SK-N-SH (cell line): ENCODE measurements at regions not wholly inside any gene's neighbourhood (a gene's known extent, or its start where the extent isn't known, plus 50 kb on each side); places are given as distances from the start of the nearest gene placed in this dataset.

Experiments used
- CTCF ChIA-PET: fragments of 300-600, 350-600 bp; formaldehyde crosslinking; extraction: SDS; loops from one replicate; lab custom pipeline; 2021; lab: Yijun Ruan, JAX
- POLR2A ChIA-PET: fragments of 350-600 bp; sonication (Branson Sonifier 250); formaldehyde crosslinking; extraction: SDS; loops from one replicate; lab custom pipeline; 2020; ENCODE audit warnings: antibody characterized with exemption, inconsistent platforms; lab: Yijun Ruan, JAX
- DNase-seq: peaks from one replicate; pipeline ENCODE4 v3.0.0; 2012
- H2AFZ ChIP-seq: fragments of 200-600 bp; sonication (generic); 2 replicates; pipeline ENCODE4 v1.8.1; 2016; ENCODE audit warnings: antibody characterized with exemption, mild to moderate bottlenecking, low read depth
- H3F3A ChIP-seq: fragments of 200-600 bp; sonication (generic); replicated peaks from 2 replicates; pipeline ENCODE3; 2016; ENCODE audit warnings: antibody characterized with exemption, mild to moderate bottlenecking; ENCODE audit not compliant: insufficient read depth
- H3K27ac ChIP-seq, 2 experiments: fragments of 200-500 bp in 1 of 2; fragments of 200-600 bp in 1 of 2; sonication (Bioruptor generic) in 1 of 2; sonication (generic), shearing (Covaris generic) in 1 of 2; 2 replicates each; pipeline versions ENCODE4 v1.5.1 to v1.6.1; 2014 to 2016; ENCODE audit warnings: low read depth in 2 of 2, inconsistent platforms in 1 of 2, low read length in 1 of 2, mild to moderate bottlenecking in 1 of 2, mixed read lengths in 1 of 2
- H3K27me3 ChIP-seq: fragments of 200-600 bp; sonication (generic), shearing (Covaris generic); 2 replicates; pipeline ENCODE4 v1.6.1; 2016; ENCODE audit warnings: mixed run types; ENCODE audit not compliant: insufficient read depth
- H3K36me3 ChIP-seq, 2 experiments: fragments of 200-500 bp in 1 of 2; fragments of 200-600 bp in 1 of 2; sonication (Bioruptor generic) in 1 of 2; sonication (generic) in 1 of 2; replicated peaks in 1 of 2; 2 replicates each; pipeline versions ENCODE3 to v1.5.1; 2014 to 2016; ENCODE audit warnings: low read length in 1 of 2, mild to moderate bottlenecking in 1 of 2; ENCODE audit not compliant: insufficient read depth in 2 of 2, control insufficient read depth in 1 of 2
- H3K4me1 ChIP-seq, 2 experiments: fragments of 200-500 bp in 1 of 2; fragments of 200-600 bp in 1 of 2; sonication (Bioruptor generic) in 1 of 2; sonication (generic), shearing (Covaris generic) in 1 of 2; 2 replicates each; pipeline versions ENCODE4 v1.5.1 to v1.6.1; 2014 to 2016; ENCODE audit warnings: low read depth in 1 of 2, low read length in 1 of 2, mixed run types in 1 of 2; ENCODE audit not compliant: insufficient read depth in 2 of 2, control insufficient read depth in 1 of 2
- H3K4me2 ChIP-seq: fragments of 200-600 bp; sonication (generic), shearing (Covaris generic); 2 replicates; pipeline ENCODE4 v1.6.1; 2017; ENCODE audit warnings: mixed run types
- H3K4me3 ChIP-seq, 2 experiments: fragments of 200-500 bp in 1 of 2; fragments of 200-600 bp in 1 of 2; sonication (Bioruptor generic) in 1 of 2; sonication (generic), shearing (Covaris generic) in 1 of 2; 2 replicates each; pipeline versions ENCODE4 v1.5.1 to v1.8.1; 2014 to 2016; ENCODE audit warnings: low read depth in 2 of 2, inconsistent platforms in 1 of 2, low read length in 1 of 2, mild to moderate bottlenecking in 1 of 2, mixed read lengths in 1 of 2, moderate library complexity in 1 of 2
- H3K79me2 ChIP-seq: fragments of 200-600 bp; sonication (generic); 2 replicates; pipeline ENCODE4 v1.8.1; 2017; ENCODE audit warnings: mild to moderate bottlenecking; ENCODE audit not compliant: insufficient read depth
- H3K9ac ChIP-seq: fragments of 200-600 bp; sonication (generic); 2 replicates; pipeline ENCODE4 v1.6.1; 2017; ENCODE audit warnings: mixed run types
- H3K9me2 ChIP-seq: fragments of 200-600 bp; sonication (generic); 2 replicates; pipeline ENCODE4 v1.6.1; 2017; ENCODE audit warnings: mixed run types
- H3K9me3 ChIP-seq: fragments of 200-600 bp; sonication (generic); 2 replicates; pipeline ENCODE4 v1.6.1; 2017; ENCODE audit warnings: mixed run types, mild to moderate bottlenecking, moderate library complexity
- H4K20me1 ChIP-seq: fragments of 200-600 bp; sonication (generic); 2 replicates; pipeline ENCODE4 v1.6.1; 2017; ENCODE audit warnings: mild to moderate bottlenecking, mixed run types; ENCODE audit not compliant: insufficient read depth
- CHD2 ChIP-seq: fragments of 150-350 bp; IDR thresholded peaks from 2 replicates; pipeline ENCODE4 v1.6.1; 2018; ENCODE audit warnings: low read length; ENCODE audit not compliant: partially characterized antibody
- CTCF ChIP-seq: fragments of 200-600 bp; sonication (generic); IDR thresholded peaks from 2 replicates; pipeline ENCODE4 v1.6.1; 2017; ENCODE audit warnings: antibody characterized with exemption, mild to moderate bottlenecking, moderate library complexity
- FOSL2 ChIP-seq: IDR thresholded peaks from 2 replicates; pipeline ENCODE4 v1.4.0; 2012; ENCODE audit warnings: low read depth, mild to moderate bottlenecking, moderate library complexity, borderline replicate concordance
- GABPA ChIP-seq: IDR thresholded peaks from 2 replicates; pipeline ENCODE4 v1.4.0; 2012; ENCODE audit warnings: low read depth, mild to moderate bottlenecking
- GATA2 ChIP-seq: sonication (generic); formaldehyde crosslinking; IDR thresholded peaks from 2 replicates; pipeline ENCODE4 v1.5.0; 2020; ENCODE audit warnings: mild to moderate bottlenecking, missing genetic modification reagents
- IRF3 ChIP-seq: fragments of 150-350 bp; IDR thresholded peaks from 2 replicates; pipeline ENCODE4 v1.6.1; 2016; ENCODE audit warnings: mild to moderate bottlenecking, low read depth, low read length
- MAX ChIP-seq: IDR thresholded peaks from 2 replicates; pipeline ENCODE4 v1.4.0; 2012; ENCODE audit warnings: low read depth
- MXI1 ChIP-seq: IDR thresholded peaks from 2 replicates; pipeline ENCODE4 v1.6.1; 2012; ENCODE audit warnings: mild to moderate bottlenecking, low read depth, low read length, improper control_type of control experiment
- PBX3 ChIP-seq: IDR thresholded peaks from 2 replicates; pipeline ENCODE4; 2012
- POLR2AphosphoS5 ChIP-seq: IDR thresholded peaks from 2 replicates; pipeline ENCODE4 v1.6.1; 2012; ENCODE audit warnings: low read depth, low read length
- RCOR1 ChIP-seq: fragments of 150-350 bp; IDR thresholded peaks from 2 replicates; pipeline ENCODE4 v1.6.1; 2017; ENCODE audit warnings: antibody characterized with exemption, low read length
- RFX5 ChIP-seq: IDR thresholded peaks from 2 replicates; pipeline ENCODE4 v1.6.1; 2012; ENCODE audit warnings: mild to moderate bottlenecking, improper control_type of control experiment, low read length
- SIN3A ChIP-seq: IDR thresholded peaks from 2 replicates; pipeline ENCODE4 v1.6.1; 2012; ENCODE audit warnings: low read depth, mild to moderate bottlenecking, low read length, moderate library complexity, borderline replicate concordance
- SMC3 ChIP-seq: IDR thresholded peaks from 2 replicates; pipeline ENCODE4 v1.6.1; 2012; ENCODE audit warnings: low read depth, low read length, improper control_type of control experiment
- TCF12 ChIP-seq: IDR thresholded peaks from 2 replicates; pipeline ENCODE4 v1.4.0; 2012
- TEAD4 ChIP-seq: IDR thresholded peaks from 2 replicates; pipeline ENCODE4 v1.4.0; 2012; ENCODE audit warnings: mild to moderate bottlenecking, borderline replicate concordance; ENCODE audit not compliant: insufficient read depth
- USF1 ChIP-seq: IDR thresholded peaks from 2 replicates; pipeline ENCODE4 v1.4.0; 2012; ENCODE audit warnings: low read depth, borderline replicate concordance
- YY1 ChIP-seq: IDR thresholded peaks from 2 replicates; pipeline ENCODE4 v1.4.0; 2012; ENCODE audit warnings: low read depth, mild to moderate bottlenecking
- WGBS: methylation state at CpG from one replicate; pipeline ENCODE4 v1.1.6; 2017; ENCODE audit warnings: low lambda C conversion rate; 5-methylcytosine and 5-hydroxymethylcytosine counted together

GRCh38 chr2:7325186-7325585, 408.0 kb downstream of the RNF144A start:
- H3K9me2 ChIP-seq = no peaks in the 10 kb centered on the region
- POLR2A ChIA-PET = no interaction called here
- H3F3A ChIP-seq = no peaks in the 10 kb centered on the region
- no peaks in the 10 kb centered on the region; a peak in 1 of 4 replicates for H3K4me1 ChIP-seq
- no peaks in the 10 kb centered on the region for H3K27me3 ChIP-seq
- H3K36me3 ChIP-seq = no peaks in the 10 kb centered on the region
- no peak overlapping the region for H3K27ac ChIP-seq
- WGBS = 65% methylated on average over 4 of the region's 4 CpGs
- H3K79me2 ChIP-seq = no peaks in the 10 kb centered on the region
- H3K9me3 ChIP-seq = no peaks in the 10 kb centered on the region
- no peaks in the 10 kb centered on the region for H4K20me1 ChIP-seq
- no peak overlapping the region for H2AFZ ChIP-seq
- no peak overlapping the region for H3K4me3 ChIP-seq
- no peak overlapping the region for H3K4me2 ChIP-seq
- DNase-seq = no peak
- no peak overlapping the region for H3K9ac ChIP-seq
- TF ChIP-seq MAX (no peak), FOSL2 (no peak), SMC3 (no peak), MXI1 (no peak), YY1 (no peak), PBX3 (no peak), TCF12 (no peak), TEAD4 (no peak), USF1 (no peak), GABPA (no peak), RFX5 (no peak), POLR2AphosphoS5 (no peak), GATA2 (CRISPR knock-in tag) (no peak), IRF3 (no peak), CHD2 (no peak), RCOR1 (no peak), SIN3A (no peak)
- CTCF ChIA-PET = interaction anchor here (0.9 to 1.5 kb wide), 2 partner anchors 102 to 105 kb away, joined by 3 read pairs; no protein-coding TSS in a partner anchor

GRCh38 chr2:7329465-7329864, 412.3 kb downstream of the RNF144A start:
- CTCF ChIA-PET = interaction anchor here (2.4 kb wide), 1 partner anchor 233 kb away, joined by 5 read pairs; no protein-coding TSS in a partner anchor
- no peaks in the 10 kb centered on the region for H3K79me2 ChIP-seq
- DNase-seq = no peak
- H3K4me3 ChIP-seq = no peak overlapping the region
- no peak overlapping the region for H3K4me2 ChIP-seq
- H3F3A ChIP-seq = no peaks in the 10 kb centered on the region
- no peak for TF ChIP-seq RFX5
- TF ChIP-seq SIN3A = no peak
- no peak for TF ChIP-seq RCOR1
- no peak for TF ChIP-seq CTCF
- no peak overlapping the region for H3K27ac ChIP-seq
- H3K27me3 ChIP-seq = no peaks in the 10 kb centered on the region
- no peak overlapping the region for H3K9ac ChIP-seq
- H2AFZ ChIP-seq = no peak overlapping the region
- no peaks in the 10 kb centered on the region for H4K20me1 ChIP-seq
- H3K9me2 ChIP-seq = no peaks in the 10 kb centered on the region
- no peaks in the 10 kb centered on the region for H3K36me3 ChIP-seq
- H3K4me1 ChIP-seq = peaks cover 0 to 13% of the 10 kb centered on the region in 2 experiments; a peak in 2 of 4 replicates
- WGBS = 100% methylated on average over 1 of the region's 1 CpG
- no peaks in the 10 kb centered on the region for H3K9me3 ChIP-seq
- POLR2A ChIA-PET = no interaction called here
